SK-MEL-5 (cell line): ENCODE measurements at regions not wholly inside any gene's neighbourhood (a gene's known extent, or its start where the extent isn't known, plus 50 kb on each side); places are given as distances from the start of the nearest gene placed in this dataset.
"Not testable (repeated sequence)": the region's sequence is repeated elsewhere in the genome, so short reads cannot be mapped to it uniquely, and the experiment has no call there.

Source experiments
- DNase-seq: peaks from one replicate; pipeline ENCODE4 v3.0.0-alpha.2; 2016; ENCODE audit warnings: low read depth, low spot score
- in situ Hi-C: cut with HindIII; loops from 2 replicates; pipeline ENCODE4 v1.10.0; 2016; ENCODE audit warnings: low sequenced_read_pairs, high pct_unique_total_duplicates, low pct_unique_long_range_greater_than_20kb

DNA sequence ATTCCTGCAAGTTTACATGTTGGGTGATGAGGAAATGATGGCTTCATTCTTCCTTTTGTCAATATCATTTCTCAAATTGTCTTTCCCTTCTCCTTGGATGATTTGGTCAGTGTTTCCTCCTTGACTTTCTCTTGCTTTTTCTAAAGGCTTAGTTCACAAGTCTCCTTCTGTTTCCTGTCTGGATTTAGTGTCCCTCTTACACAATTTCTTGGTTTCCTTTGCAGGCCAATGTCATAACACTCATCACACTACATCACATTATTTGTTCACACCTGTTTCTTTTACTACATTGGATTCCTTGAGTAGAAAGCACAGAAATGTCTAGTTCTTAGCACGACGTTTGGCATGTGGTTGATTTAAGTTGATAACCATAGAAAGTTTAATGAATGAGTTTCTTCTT is 490.7 kb downstream of the TDRD3 start:
- DNase-seq: no peak
- in situ Hi-C loops: no loop called here

DNA sequence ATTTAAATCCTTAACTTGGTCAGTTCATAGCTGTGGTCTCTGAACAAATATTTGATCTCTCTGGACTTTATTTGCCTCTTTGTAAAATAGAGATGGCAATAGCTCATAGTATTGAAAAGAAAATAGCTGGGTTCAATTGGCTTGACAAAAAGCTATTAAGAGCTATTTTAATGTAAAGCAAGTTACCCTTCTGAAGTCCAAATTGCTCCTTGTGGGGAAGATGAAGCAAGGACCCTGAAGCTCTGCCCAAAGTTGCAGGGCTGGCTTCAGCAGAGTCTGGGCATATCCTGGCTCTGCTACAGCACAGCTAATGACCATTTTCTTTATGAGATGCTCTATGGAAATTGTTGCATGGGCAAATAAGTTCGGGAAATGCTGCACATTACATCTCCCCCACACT is 484.5 kb downstream of the TDRD3 start:
- in situ Hi-C loops: no loop called here
- no peak for DNase-seq

DNA sequence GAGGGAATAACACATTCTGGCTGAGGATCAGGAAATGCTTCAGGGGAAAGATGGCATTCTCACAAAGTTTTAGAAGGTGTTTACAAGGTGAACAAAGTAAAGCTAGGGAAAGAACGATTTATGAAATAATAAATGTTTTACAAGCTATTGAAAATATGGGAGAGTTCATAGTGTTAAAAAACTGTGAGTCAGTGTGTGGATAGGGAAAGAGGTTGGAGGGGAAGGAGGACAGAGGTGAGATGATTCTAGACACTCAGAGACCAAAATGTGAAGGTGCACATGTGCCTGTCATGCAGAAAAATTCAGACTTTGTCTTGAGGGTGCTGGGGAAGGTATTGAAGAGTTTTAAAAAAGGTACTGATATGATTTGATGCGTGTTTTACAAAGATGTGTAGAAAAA is 476.1 kb downstream of the TDRD3 start:
- in situ Hi-C loops: no loop called here
- no peak for DNase-seq

DNA sequence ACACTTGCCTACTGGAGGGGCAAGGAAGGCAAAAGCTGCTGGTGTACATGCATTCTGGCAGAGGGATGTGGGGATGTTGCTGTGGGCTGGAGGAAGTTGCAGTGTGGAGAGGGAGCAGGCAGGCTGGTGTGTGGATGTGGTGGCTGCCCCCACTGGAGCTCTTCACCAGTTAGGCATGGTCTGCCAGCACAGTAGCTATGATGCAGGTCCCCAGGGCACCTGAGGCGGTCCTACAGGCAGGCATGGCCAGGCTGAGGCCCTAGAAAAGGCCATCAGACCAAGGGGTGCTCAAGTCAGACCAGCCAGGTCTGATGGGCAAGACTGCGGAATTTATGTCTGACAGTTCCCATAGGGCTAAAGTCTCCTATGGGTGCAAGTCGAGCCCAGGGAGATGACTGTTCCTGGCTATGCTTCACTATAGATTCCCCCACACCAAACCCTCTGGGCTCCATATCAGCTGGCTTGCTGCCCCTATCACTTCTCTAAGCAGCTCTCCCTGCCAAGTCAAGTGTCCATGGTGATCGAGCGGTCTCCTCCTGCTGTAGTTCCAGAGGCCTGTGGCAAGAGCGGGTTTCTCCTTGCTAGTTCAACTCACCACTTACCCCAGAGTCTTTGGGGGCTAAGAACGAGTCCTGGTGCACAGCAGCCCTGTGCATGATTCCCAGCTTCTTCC is 473.1 kb downstream of the TDRD3 start:
- no peak for DNase-seq
- in situ Hi-C loops: no loop called here

- in situ Hi-C loops: no loop called here
- DNase-seq: no peak
Observed at GRCh38 chr13:60869225-60869624, 472.2 kb downstream of the TDRD3 start.

GRCh38 chr13:60862036-60862435 is 465.0 kb downstream of the TDRD3 start:
- DNase-seq: no peak
- in situ Hi-C loops: no loop called here

- no peak for DNase-seq
- in situ Hi-C loops: no loop called here
Observed at GRCh38 chr13:60857698-60858097, 460.7 kb downstream of the TDRD3 start.

DNA sequence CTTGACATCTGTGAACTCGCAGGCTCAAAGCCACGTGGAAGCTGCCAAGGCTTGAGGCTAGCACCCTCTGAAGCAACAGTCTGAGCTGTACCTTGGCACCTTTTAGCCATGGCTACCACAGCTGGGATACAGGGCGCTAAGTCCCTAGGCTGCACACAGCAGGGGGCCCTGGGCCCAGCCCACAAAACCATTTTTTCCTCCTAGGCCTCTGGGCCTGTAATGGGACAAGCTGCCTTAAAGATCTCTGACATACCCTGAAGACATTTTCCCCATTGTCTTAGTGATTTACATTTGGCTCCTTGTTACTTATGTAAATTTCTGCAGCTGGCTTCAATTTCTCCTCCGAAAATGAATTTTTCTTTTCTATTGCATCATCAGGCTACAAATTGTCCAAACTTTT is 455.9 kb downstream of the TDRD3 start:
- no peak for DNase-seq
- in situ Hi-C loops: no loop called here

DNA sequence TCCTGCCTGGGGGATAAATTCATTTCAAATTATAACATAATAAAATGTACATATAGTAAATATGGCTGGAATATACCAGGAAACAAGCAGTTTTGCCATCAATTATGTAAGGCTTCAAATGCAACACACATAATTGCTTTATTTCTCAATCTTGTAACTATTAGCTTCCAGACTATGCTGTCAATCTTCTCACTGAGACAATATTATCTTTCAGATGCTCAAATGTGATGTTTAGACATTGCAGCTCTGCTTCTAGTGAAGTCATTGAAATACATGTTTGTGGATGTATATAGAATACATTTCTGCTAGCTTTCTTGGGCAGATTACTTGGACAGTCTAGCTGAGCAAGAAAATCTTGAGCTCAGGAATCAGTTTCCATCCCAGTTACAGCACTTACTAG is 454.4 kb downstream of the TDRD3 start:
- DNase-seq: no peak
- in situ Hi-C loops: no loop called here

GRCh38 chr13:60850526-60850925 is 453.5 kb downstream of the TDRD3 start:
- in situ Hi-C loops: no loop called here
- DNase-seq: no peak

DNA sequence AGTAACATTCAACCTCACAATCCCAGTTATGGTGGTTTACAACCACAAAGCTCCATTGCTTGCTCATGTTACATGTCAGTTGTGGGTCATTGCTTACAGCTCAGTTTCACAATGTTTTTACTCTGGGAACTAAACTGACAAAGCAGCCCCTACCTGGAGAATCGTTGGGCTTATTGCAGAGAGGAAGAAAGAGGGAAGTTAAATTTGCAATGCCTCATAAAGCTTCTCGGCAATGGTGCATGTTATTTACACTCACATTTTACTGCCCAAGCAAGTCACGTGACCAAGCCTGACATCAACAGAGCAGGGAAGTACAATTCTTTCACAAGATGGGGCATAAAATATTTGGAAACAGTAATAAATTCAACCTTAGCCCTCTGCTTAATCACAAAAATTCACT is 441.6 kb downstream of the TDRD3 start:
- no peak for DNase-seq

DNA sequence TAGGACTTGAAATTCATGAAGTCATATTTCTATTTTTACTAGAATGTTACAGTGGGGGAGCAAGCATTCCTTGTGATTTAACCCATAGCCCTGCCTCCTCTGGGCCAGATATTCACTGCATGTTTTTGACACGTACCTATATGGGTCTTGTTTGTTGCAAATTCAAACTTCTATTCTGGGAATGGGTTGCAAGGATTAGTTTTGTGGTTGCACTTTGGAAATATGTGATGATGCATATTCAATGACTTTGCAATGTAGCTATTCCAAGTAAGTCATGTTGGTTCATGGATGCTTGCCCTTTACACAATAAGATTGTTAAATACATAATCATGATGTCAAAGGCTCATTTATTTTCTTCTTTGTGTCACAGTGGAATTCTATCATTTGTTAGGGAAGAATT is 440.8 kb downstream of the TDRD3 start:
- in situ Hi-C loops: no loop called here
- no peak for DNase-seq

More for the DNA sequence above, 441.6 kb downstream of the TDRD3 start:
- in situ Hi-C loops: no loop called here

GRCh38 chr13:60836821-60837220 is 439.8 kb downstream of the TDRD3 start:
- no peak for DNase-seq
- in situ Hi-C loops: no loop called here

GRCh38 chr13:60811581-60811980 is 414.6 kb downstream of the TDRD3 start:
- in situ Hi-C loops: no loop called here
- no peak for DNase-seq

DNA sequence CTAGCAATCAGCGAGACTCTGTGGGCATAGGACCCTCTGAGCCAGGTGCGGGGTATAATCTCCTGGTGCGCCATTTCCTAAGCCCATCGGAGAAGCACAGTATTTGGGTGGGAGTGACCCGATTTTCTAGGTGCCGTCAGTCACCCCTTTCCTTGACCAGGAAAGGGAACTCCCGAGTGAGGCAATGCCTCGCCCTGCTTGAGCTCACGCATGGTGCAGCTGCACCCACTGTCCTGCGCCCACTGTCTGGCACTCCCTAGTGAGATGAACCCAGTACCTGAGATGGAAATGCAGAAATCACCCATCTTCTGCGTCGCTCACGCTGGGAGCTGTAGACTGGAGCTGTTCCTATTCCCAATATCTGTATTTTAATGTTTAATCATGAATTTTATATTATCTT is 408.6 kb downstream of the TDRD3 start:
- in situ Hi-C loops, DNase-seq: not testable (repeated sequence)

DNA sequence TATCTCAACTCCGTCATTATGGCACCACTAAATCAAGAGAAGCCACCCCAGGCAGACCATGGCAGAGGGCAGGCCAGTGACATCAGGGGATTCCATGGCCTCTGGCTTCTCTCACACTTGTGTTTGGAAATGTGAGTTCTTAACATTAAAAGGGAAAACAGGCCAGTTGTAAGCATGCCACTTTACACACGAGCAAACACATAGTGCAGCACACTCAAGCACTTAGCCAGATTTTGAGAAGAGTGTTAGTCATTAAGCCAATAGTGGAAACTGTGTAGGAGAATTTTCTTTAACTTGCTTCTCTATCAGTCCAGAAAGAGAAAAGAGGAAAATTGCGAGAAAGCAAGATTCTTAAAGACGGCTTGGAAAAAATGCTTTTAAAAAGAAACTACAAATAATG is 401.5 kb downstream of the TDRD3 start:
- in situ Hi-C loops: no loop called here
- DNase-seq: no peak

DNA sequence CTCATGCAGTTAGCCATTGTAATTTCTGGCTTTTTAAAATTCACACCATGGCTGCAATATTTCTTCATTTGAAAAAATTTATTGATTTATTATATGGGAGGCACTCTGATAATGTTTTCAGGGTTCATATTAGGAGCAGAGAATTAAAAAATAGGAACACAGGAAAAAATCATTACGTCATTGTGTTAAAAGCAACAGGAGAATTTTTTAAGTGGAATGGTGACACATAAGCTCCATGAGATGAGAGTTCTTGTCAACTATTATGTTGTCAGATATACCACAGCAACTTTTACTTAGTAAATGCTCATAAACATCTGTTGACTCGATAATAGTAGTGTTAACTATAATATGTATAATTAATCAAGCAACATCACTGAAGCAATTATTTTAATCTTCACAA is 400.1 kb downstream of the TDRD3 start:
- in situ Hi-C loops: no loop called here
- DNase-seq: no peak

GRCh38 chr13:60794751-60795150 is 397.7 kb downstream of the TDRD3 start:
- DNase-seq: no peak
- in situ Hi-C loops: no loop called here

DNA sequence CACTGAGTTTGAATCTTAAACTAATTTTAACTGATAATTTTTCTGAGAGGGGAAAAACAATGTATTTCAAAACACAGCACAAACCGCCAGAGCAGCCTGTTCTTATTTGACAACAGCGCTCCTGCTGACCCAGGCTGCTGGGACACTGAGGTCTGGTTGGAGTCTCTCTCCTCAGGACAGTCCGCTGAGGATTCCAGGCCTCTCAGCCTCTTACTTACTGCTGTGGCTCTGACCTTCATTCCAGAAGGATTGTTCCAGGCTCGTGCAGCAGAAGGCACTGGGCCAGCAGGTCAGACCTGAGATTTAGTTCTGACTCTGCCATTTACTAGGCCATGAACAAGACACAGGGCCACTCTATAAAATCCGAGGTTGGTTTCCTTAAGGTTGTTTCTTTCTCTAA is 393.6 kb downstream of the TDRD3 start:
- in situ Hi-C loops: no loop called here
- DNase-seq: no peak
